CD14-positive monocyte (primary cell): ENCODE measurements at regions not wholly inside any gene's neighbourhood (a gene's known extent, or its start where the extent isn't known, plus 50 kb on each side); places are given as distances from the start of the nearest gene placed in this dataset.

Experiments used
- DNase-seq, 3 donors: peaks; one replicate each; pipeline ENCODE4 v3.0.0-alpha.2; 2011 to 2022
- H2AFZ ChIP-seq: 2 replicates; pipeline ENCODE4 v1.6.0; 2012; ENCODE audit warnings: mild to moderate bottlenecking, low read depth, low read length, inconsistent platforms; ENCODE audit not compliant: insufficient read depth, poor library complexity, severe bottlenecking
- H3K27ac ChIP-seq, 2 donors: 1 replicate in 1 of 2; 2 replicates in 1 of 2; pipeline ENCODE4 v1.5.1; 2012 to 2013; ENCODE audit warnings: low read length in 2 of 2, control low read depth in 1 of 2, inconsistent platforms in 1 of 2, low read depth in 1 of 2, mild to moderate bottlenecking in 1 of 2
- H3K27me3 ChIP-seq, 2 donors: one replicate each; pipeline versions ENCODE4 v1.6.0 to v1.6.1; 2011 to 2013; ENCODE audit warnings: low read length in 2 of 2; ENCODE audit not compliant: control insufficient read depth in 2 of 2, insufficient read depth in 2 of 2
- H3K36me3 ChIP-seq, 2 donors: replicated peaks in 1 of 2; 1 replicate in 1 of 2; 2 replicates in 1 of 2; pipeline versions ENCODE4 v1.5.1 to v1.6.1; 2012 to 2013; ENCODE audit warnings: low read length in 2 of 2, control low read depth in 1 of 2, inconsistent platforms in 1 of 2, mild to moderate bottlenecking in 1 of 2; ENCODE audit not compliant: insufficient read depth in 2 of 2, control insufficient read depth in 1 of 2
- H3K4me1 ChIP-seq, 2 donors: 1 replicate in 1 of 2; 2 replicates in 1 of 2; pipeline versions ENCODE4 v1.5.1 to v1.6.1; 2012 to 2013; ENCODE audit warnings: low read length in 2 of 2, control low read depth in 1 of 2, inconsistent platforms in 1 of 2, mild to moderate bottlenecking in 1 of 2, moderate library complexity in 1 of 2; ENCODE audit not compliant: insufficient read depth in 2 of 2, control insufficient read depth in 1 of 2
- H3K4me2 ChIP-seq: replicated peaks from 2 replicates; pipeline ENCODE3; 2012; ENCODE audit warnings: low read length, moderate library complexity, mild to moderate bottlenecking; ENCODE audit not compliant: poor library complexity, severe bottlenecking; ENCODE audit errors: extremely low read depth
- H3K4me3 ChIP-seq, 3 experiments: fragments of 200-600 bp in 1 of 3; sonication (generic) in 1 of 3; replicated peaks in 1 of 3; 1 replicate in 2 of 3; 2 replicates in 1 of 3; pipeline ENCODE4 v1.5.1; 2011 to 2013; ENCODE audit warnings: low read length in 3 of 3, mild to moderate bottlenecking in 3 of 3, control low read depth in 2 of 3, low read depth in 2 of 3, inconsistent platforms in 1 of 3, moderate library complexity in 1 of 3
- H3K79me2 ChIP-seq: 2 replicates; pipeline ENCODE4 v1.6.0; 2012; ENCODE audit warnings: mild to moderate bottlenecking, control low read depth, inconsistent platforms, low read length, moderate library complexity; ENCODE audit not compliant: insufficient read depth
- H3K9ac ChIP-seq: 2 replicates; pipeline ENCODE4 v1.6.0; 2017; ENCODE audit warnings: low read length, mild to moderate bottlenecking; ENCODE audit not compliant: insufficient read depth, poor library complexity, severe bottlenecking
- H3K9me3 ChIP-seq, 2 donors: replicated peaks in 1 of 2; 1 replicate in 1 of 2; 2 replicates in 1 of 2; pipeline versions ENCODE4 v1.5.1 to v1.6.1; 2012 to 2013; ENCODE audit warnings: low read length in 2 of 2, control low read depth in 1 of 2; ENCODE audit not compliant: control insufficient read depth in 1 of 2, insufficient read depth in 1 of 2
- H4K20me1 ChIP-seq: 2 replicates; pipeline ENCODE4 v1.6.0; 2012; ENCODE audit warnings: mild to moderate bottlenecking, low read length, control low read depth, moderate library complexity; ENCODE audit not compliant: insufficient read depth
- H3K27ac Mint-ChIP-seq, 7 donors: one replicate each; pipeline ENCODE4 v1.8.0; 2020; ENCODE audit warnings: mild to moderate bottlenecking in 7 of 7, mixed read lengths in 7 of 7, moderate library complexity in 6 of 7, inconsistent platforms in 2 of 7
- H3K27me3 Mint-ChIP-seq, 3 donors: one replicate each; pipeline ENCODE4 v1.8.0; 2021 to 2022; ENCODE audit warnings: low read depth in 3 of 3, mild to moderate bottlenecking in 3 of 3, mixed read lengths in 3 of 3, moderate library complexity in 3 of 3, inconsistent platforms in 1 of 3
- H3K36me3 Mint-ChIP-seq, 2 donors: one replicate each; pipeline ENCODE4 v1.8.0; 2020; ENCODE audit warnings: mixed read lengths in 2 of 2, inconsistent platforms in 1 of 2, mild to moderate bottlenecking in 1 of 2
- H3K4me1 Mint-ChIP-seq: one replicate; pipeline ENCODE4 v1.8.0; 2020; ENCODE audit warnings: mild to moderate bottlenecking, mixed read lengths
- H3K4me3 Mint-ChIP-seq, 2 donors: one replicate each; pipeline ENCODE4 v1.8.0; 2020; ENCODE audit warnings: mild to moderate bottlenecking in 2 of 2, mixed read lengths in 2 of 2, moderate library complexity in 1 of 2
- H3K9me3 Mint-ChIP-seq, 7 donors: one replicate each; pipeline ENCODE4 v1.8.0; 2020 to 2022; ENCODE audit warnings: mixed read lengths in 7 of 7, mild to moderate bottlenecking in 6 of 7, moderate library complexity in 6 of 7, inconsistent platforms in 2 of 7
- CTCF ChIP-seq: fragments of 200-600 bp; IDR thresholded peaks from one replicate; pipeline ENCODE4 v1.8.0; 2022; ENCODE audit warnings: antibody characterized with exemption, mild to moderate bottlenecking
- WGBS: methylation state at CpG from one replicate; pipeline ENCODE4 v1.1.5; 2013; ENCODE audit warnings: missing lambda C conversion rate; ENCODE audit not compliant: insufficient coverage; 5-methylcytosine and 5-hydroxymethylcytosine counted together
- intact Hi-C, 2 donors: fragments of 100-400 bp; cut with micrococcal nuclease; formaldehyde crosslinking; loops; one replicate each; pipeline versions ENCODE4 v1.15.0 to v1.15.1; 2023

- Mint-ChIP-seq H3K27me3 (no peaks in the 10 kb centered on the region), H3K4me3 (no peak overlapping the region), H3K4me1 (no peaks in the 10 kb centered on the region), H3K27ac (no peak overlapping the region), H3K36me3 (no peaks in the 10 kb centered on the region), H3K9me3 (peaks cover 0 to 4% (median 2%) of the 10 kb centered on the region in 7 donors)
- H2AFZ ChIP-seq, result no peak overlapping the region
- no peaks in the 10 kb centered on the region for H4K20me1 ChIP-seq
- no peak overlapping the region for H3K9ac ChIP-seq
- no peak overlapping the region for H3K27ac ChIP-seq
- no peaks in the 10 kb centered on the region for H3K4me1 ChIP-seq
- H3K4me3 ChIP-seq, result no peak overlapping the region
- H3K4me2 ChIP-seq, result no peak overlapping the region
- no CpG with 5 or more reads among the region's 2 CpGs for WGBS
- H3K36me3 ChIP-seq, result no peaks in the 10 kb centered on the region
- no peaks in the 10 kb centered on the region for H3K9me3 ChIP-seq
- no peaks in the 10 kb centered on the region for H3K27me3 ChIP-seq
- no peaks in the 10 kb centered on the region for H3K79me2 ChIP-seq
- intact Hi-C loops, result no loop called here
- DNase-seq, result no peak
- TF ChIP-seq CTCF, result no peak
Observed at GRCh38 chr2:183214680-183215079, 90.4 kb downstream of the NUP35 start.

GRCh38 chr2:183215917-183216316 is 91.7 kb downstream of the NUP35 start:
- no peak for TF ChIP-seq CTCF
- H3K36me3 ChIP-seq, result no peaks in the 10 kb centered on the region
- DNase-seq, result no peak
- H3K4me2 ChIP-seq, result no peak overlapping the region
- H3K4me1 Mint-ChIP-seq, result no peaks in the 10 kb centered on the region
- intact Hi-C loops, result no loop called here
- H3K27ac Mint-ChIP-seq, result no peak overlapping the region
- H3K9me3 Mint-ChIP-seq, result no peaks in the 10 kb centered on the region
- no peak overlapping the region for H2AFZ ChIP-seq
- H3K4me3 ChIP-seq, result no peak overlapping the region
- no peaks in the 10 kb centered on the region for H3K36me3 Mint-ChIP-seq
- no peak overlapping the region for H3K4me3 Mint-ChIP-seq
- no peaks in the 10 kb centered on the region for H3K27me3 ChIP-seq
- no CpG with 5 or more reads among the region's 1 CpG for WGBS
- no peaks in the 10 kb centered on the region for H3K79me2 ChIP-seq
- H3K9ac ChIP-seq, result no peak overlapping the region
- no peaks in the 10 kb centered on the region for H3K9me3 ChIP-seq
- no peak overlapping the region for H3K27ac ChIP-seq
- H4K20me1 ChIP-seq, result no peaks in the 10 kb centered on the region
- no peaks in the 10 kb centered on the region for H3K27me3 Mint-ChIP-seq
- no peaks in the 10 kb centered on the region for H3K4me1 ChIP-seq
